ENCODE measurements at regions not wholly inside any gene's neighbourhood (a gene's known extent, or its start where the extent isn't known, plus 50 kb on each side); places are given as distances from the start of the nearest gene placed in this dataset.

DNA sequence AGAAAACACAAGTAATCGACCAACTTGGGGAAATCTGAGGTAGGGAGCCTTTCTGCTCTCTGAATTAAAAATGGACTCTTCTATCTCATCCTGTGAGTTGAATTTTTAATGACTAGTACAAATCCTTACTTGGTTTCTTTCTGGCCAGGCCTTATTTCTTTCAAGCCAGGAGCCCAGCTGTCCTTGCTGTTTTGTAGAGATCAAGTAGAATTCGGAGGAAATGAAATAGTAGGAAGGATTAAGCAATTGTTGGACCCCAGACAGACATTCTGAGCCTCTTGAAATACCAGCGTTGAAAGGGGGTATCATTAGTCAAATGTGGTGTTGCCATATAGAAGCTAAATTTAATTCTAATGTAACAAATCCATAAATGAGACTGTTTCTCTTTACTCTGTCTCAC is 53.7 kb upstream of the SMIM15 start:
- no peak overlapping the region for H3K4me3 ChIP-seq (ENCODE audit: low read depth, low read length)
- TF ChIP-seq, protein P1, sequence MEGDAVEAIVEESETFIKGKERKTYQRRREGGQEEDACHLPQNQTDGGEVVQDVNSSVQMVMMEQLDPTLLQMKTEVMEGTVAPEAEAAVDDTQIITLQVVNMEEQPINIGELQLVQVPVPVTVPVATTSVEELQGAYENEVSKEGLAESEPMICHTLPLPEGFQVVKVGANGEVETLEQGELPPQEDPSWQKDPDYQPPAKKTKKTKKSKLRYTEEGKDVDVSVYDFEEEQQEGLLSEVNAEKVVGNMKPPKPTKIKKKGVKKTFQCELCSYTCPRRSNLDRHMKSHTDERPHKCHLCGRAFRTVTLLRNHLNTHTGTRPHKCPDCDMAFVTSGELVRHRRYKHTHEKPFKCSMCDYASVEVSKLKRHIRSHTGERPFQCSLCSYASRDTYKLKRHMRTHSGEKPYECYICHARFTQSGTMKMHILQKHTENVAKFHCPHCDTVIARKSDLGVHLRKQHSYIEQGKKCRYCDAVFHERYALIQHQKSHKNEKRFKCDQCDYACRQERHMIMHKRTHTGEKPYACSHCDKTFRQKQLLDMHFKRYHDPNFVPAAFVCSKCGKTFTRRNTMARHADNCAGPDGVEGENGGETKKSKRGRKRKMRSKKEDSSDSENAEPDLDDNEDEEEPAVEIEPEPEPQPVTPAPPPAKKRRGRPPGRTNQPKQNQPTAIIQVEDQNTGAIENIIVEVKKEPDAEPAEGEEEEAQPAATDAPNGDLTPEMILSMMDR (IDR thresholded peaks at IDR 0.05; ENCODE audit: low read depth, low read length) = no peak

DNA sequence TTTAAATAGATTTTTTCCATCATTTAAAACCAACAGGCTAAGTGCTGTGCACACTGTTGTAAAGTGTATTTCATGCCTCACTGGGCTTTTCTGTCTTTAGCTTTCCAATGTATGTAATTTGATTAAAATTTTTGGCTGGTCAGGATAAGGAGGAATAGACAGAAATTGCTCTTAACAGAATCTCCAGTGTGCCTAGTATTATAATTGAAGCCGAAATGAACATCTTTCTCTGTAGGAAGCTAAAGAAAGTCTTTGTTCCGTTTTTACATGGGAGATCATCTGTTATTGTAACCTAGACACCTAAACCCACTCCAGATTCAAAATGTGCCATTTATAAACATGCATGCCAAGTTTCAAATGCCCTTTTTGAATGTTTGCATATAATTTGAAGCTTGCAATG is 54.5 kb upstream of the SMIM15 start:
- TF ChIP-seq, protein P1 (IDR thresholded peaks at IDR 0.05; ENCODE audit: low read depth, low read length) = no peak
- H3K4me3 ChIP-seq (ENCODE audit: low read depth, low read length) = no peak overlapping the region

DNA sequence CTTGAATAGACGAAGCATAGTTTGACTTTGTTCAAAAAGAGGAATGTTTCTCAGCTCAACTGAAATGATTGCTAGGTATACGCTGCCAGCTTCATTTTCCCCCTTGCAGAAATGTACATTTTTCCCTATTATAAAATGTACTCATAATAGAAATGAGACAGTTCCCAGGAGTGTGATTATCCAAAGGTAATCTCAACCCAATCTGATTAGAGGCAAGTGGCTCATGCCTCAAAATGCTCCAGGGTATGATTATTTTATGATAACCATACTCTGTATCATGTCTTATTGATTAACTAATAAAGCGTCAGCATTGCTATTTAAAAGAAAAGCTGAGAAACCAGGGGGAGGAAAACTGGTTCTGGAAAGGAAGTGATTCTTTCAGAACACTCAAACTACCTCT is 54.9 kb upstream of the SMIM15 start:
- H3K4me3 ChIP-seq (ENCODE audit: low read depth, low read length) = no peak overlapping the region
- TF ChIP-seq, protein P1 (IDR thresholded peaks at IDR 0.05; ENCODE audit: low read depth, low read length) = no peak

DNA sequence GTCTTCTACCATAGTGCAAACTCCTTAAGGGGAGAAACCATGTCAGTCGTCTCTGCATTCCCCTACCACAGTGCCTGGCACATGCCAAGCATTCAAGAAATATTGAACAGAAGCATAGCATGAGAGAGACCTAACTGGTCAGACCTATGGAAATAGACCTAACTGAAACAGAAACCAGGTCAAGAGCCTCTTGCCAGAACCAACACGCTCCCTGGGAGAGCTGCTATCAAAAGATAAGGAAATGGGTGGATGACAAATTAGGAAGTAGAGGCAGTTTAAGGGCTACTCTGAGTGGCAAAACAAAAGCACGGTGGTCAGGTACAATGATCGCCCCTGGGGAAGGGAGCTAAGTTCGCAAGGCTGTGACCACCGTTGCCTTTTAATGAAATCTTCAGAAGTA is 66.0 kb upstream of the SMIM15 start:
- H3K4me3 ChIP-seq (ENCODE audit: low read depth, low read length) = no peak overlapping the region
- TF ChIP-seq, protein P1 (IDR thresholded peaks at IDR 0.05; ENCODE audit: low read depth, low read length) = no peak

DNA sequence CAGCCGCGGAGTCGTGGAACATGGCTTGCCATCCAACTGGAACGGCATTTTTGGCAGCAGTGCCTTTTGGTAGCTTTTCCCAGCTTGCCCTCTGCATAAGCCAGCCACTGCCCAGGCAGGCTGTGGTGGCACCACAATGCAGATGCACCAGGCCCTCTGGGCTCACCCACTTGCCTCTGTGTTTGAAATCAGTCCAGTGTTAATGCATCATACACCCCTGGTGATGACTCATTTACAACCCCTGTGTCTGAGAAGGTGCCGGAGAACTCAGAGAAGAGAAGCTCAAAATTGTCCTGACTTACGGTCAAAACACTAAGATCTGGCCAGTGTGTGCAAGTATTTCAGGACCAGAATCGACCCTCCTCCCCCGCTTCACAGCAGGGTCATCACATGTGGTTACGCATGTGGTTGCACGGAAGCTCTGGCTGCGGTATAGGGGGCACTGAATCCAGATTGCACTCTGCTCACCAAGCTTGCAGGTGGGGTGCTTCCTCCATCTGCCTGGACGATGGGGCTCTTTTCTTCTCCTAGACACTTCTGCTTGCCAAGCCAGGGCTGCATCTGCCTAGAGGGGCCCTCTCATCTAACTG is 66.5 kb upstream of the SMIM15 start:
- TF ChIP-seq, protein P1 (IDR thresholded peaks at IDR 0.05; ENCODE audit: low read depth, low read length) = no peak
- no peak overlapping the region for H3K4me3 ChIP-seq (ENCODE audit: low read depth, low read length)

DNA sequence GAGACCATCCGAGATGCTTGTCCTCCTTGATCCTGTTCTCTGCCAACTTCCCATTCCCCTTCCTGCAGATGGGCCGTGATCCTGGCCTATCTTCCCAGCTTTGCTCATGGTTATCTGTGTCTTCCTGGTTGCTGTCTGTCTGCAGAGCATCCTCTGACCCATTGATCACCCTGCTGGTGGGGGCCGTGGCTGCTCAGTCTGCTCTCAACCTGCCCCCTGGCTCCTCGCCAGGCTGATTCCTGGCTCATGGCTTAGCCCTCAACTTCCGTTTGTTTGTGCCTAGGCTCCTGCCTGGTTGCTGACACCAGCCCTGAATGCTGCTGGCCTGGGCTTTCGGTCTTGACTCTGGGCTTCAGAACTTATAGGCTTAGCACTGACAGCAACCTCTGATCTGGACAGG is 67.1 kb upstream of the SMIM15 start:
- no peak overlapping the region for H3K4me3 ChIP-seq (ENCODE audit: low read depth, low read length)
- TF ChIP-seq, protein P1 (IDR thresholded peaks at IDR 0.05; ENCODE audit: low read depth, low read length) = no peak

DNA sequence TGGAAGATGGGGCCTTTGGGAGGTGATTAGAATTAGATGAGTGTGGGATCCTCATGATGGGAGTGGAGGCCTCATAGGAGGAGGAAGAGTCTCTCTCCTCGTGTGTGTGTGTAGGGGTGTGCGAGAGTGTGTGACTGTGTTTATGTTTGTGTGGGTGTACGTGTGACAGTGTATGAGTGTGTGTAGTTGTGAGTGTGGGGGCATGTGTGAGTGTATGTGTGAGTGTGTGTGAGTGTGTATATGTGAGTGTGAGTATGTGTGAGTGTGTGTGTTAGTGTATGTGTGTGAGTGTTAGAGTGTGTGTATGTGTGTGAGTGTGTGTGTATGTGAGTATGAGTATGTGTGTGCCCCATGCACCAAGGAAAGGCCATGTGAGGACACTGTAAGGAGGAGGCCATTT is 68.2 kb upstream of the SMIM15 start:
- H3K4me3 ChIP-seq (ENCODE audit: low read depth, low read length) = no peak overlapping the region
- TF ChIP-seq, protein P1 (IDR thresholded peaks at IDR 0.05; ENCODE audit: low read depth, low read length) = no peak
